HG03571 (cell line): ENCODE measurements at regions not wholly inside any gene's neighbourhood (a gene's known extent, or its start where the extent isn't known, plus 50 kb on each side); places are given as distances from the start of the nearest gene placed in this dataset.
"Not testable (repeated sequence)": the region's sequence is repeated elsewhere in the genome, so short reads cannot be mapped to it uniquely, and the experiment has no call there.

Experiments
- ATAC-seq: cut with Tn5 transposase; IDR thresholded peaks from one replicate; pipeline ENCODE4 v1.9.1; 2021; ENCODE audit not compliant: unreplicated experiment

GRCh38 chr5:67605730-67606585 lies 409.4 kb upstream of the CD180 start:
- no peak for ATAC-seq

- no peak for ATAC-seq
These were observed 394.9 kb upstream of the CD180 start for GRCh38 chr5:67591491-67591890.

- no peak for ATAC-seq
These were observed 391.8 kb upstream of the CD180 start for GRCh38 chr5:67588389-67588788.

- ATAC-seq, result no peak
These were observed 384.6 kb upstream of the CD180 start for GRCh38 chr5:67581203-67581602.

- ATAC-seq, result no peak
These were observed 381.4 kb upstream of the CD180 start for GRCh38 chr5:67578011-67578410.

- no peak for ATAC-seq
These were observed 380.8 kb upstream of the CD180 start for GRCh38 chr5:67577424-67577823.

GRCh38 chr5:67576112-67576511 lies 379.5 kb upstream of the CD180 start:
- ATAC-seq, result no peak

- no peak for ATAC-seq
These were observed 378.5 kb upstream of the CD180 start for GRCh38 chr5:67575087-67575486.

- ATAC-seq, result no peak
These were observed 364.7 kb upstream of the CD180 start for GRCh38 chr5:67561151-67561932.

- no peak for ATAC-seq
These were observed 356.2 kb upstream of the CD180 start for GRCh38 chr5:67552773-67553172.

- no peak for ATAC-seq
These were observed 353.3 kb upstream of the CD180 start for GRCh38 chr5:67549947-67550346.

- no peak for ATAC-seq
These were observed 352.7 kb upstream of the CD180 start for GRCh38 chr5:67549296-67549618.

GRCh38 chr5:67548520-67549295 lies 352.1 kb upstream of the CD180 start:
- no peak for ATAC-seq

- ATAC-seq, result no peak
These were observed 351.1 kb upstream of the CD180 start for GRCh38 chr5:67547682-67548081.

- ATAC-seq, result not testable (repeated sequence)
These were observed 348.3 kb upstream of the CD180 start for GRCh38 chr5:67544942-67545341.

GRCh38 chr5:67543720-67544270 lies 347.2 kb upstream of the CD180 start:
- no peak for ATAC-seq

- ATAC-seq, result no peak
These were observed 345.9 kb upstream of the CD180 start for GRCh38 chr5:67542479-67542878.

- no peak for ATAC-seq
These were observed 345.3 kb upstream of the CD180 start for GRCh38 chr5:67541875-67542274.

- no peak for ATAC-seq
These were observed 342.4 kb upstream of the CD180 start for GRCh38 chr5:67538855-67539506.

GRCh38 chr5:67537439-67538148 lies 341.0 kb upstream of the CD180 start:
- no peak for ATAC-seq
